HG03108 (cell line): ENCODE measurements at regions not wholly inside any gene's neighbourhood (a gene's known extent, or its start where the extent isn't known, plus 50 kb on each side); places are given as distances from the start of the nearest gene placed in this dataset.

Source experiments
- ATAC-seq: cut with Tn5 transposase; IDR thresholded peaks from one replicate; pipeline ENCODE4 v1.9.1; 2021; ENCODE audit warnings: moderate library complexity; ENCODE audit not compliant: unreplicated experiment

- ATAC-seq = no peak
Measured at GRCh38 chr4:13260513-13260912, 223.6 kb downstream of the RAB28 start.

- no peak for ATAC-seq
Measured at GRCh38 chr4:13250263-13250662, 233.9 kb downstream of the RAB28 start.

GRCh38 chr4:13248621-13249298 is 235.4 kb downstream of the RAB28 start:
- ATAC-seq = no peak

- no peak for ATAC-seq
Measured at GRCh38 chr4:13246107-13246506, 238.0 kb downstream of the RAB28 start.

- no peak for ATAC-seq
Measured at GRCh38 chr4:13244444-13244843, 239.7 kb downstream of the RAB28 start.

GRCh38 chr4:13243152-13243551 is 241.0 kb downstream of the RAB28 start:
- no peak for ATAC-seq

GRCh38 chr4:13240066-13240465 is 244.1 kb downstream of the RAB28 start:
- ATAC-seq = no peak

GRCh38 chr4:13238936-13239335 is 245.2 kb downstream of the RAB28 start:
- ATAC-seq = no peak

GRCh38 chr4:13236485-13236884 is 247.7 kb downstream of the RAB28 start:
- no peak for ATAC-seq

- no peak for ATAC-seq
Measured at GRCh38 chr4:13233755-13234154, 250.4 kb downstream of the RAB28 start.

GRCh38 chr4:13219971-13220370 is 264.2 kb downstream of the RAB28 start:
- ATAC-seq = no peak

- ATAC-seq = no peak
Measured at GRCh38 chr4:13218326-13218958, 265.7 kb downstream of the RAB28 start.

- no peak for ATAC-seq
Measured at GRCh38 chr4:13215560-13215959, 268.6 kb downstream of the RAB28 start.

GRCh38 chr4:13212936-13213335 is 271.2 kb downstream of the RAB28 start:
- no peak for ATAC-seq

GRCh38 chr4:13209600-13209999 is 274.5 kb downstream of the RAB28 start:
- ATAC-seq = no peak

GRCh38 chr4:13208558-13209193 is 275.5 kb downstream of the RAB28 start:
- no peak for ATAC-seq

- no peak for ATAC-seq
Measured at GRCh38 chr4:13207226-13207625, 276.9 kb downstream of the RAB28 start.

- no peak for ATAC-seq
Measured at GRCh38 chr4:13203101-13203500, 281.0 kb downstream of the RAB28 start.

GRCh38 chr4:13202701-13203100 is 281.4 kb downstream of the RAB28 start:
- ATAC-seq = no peak

GRCh38 chr4:13201241-13201640 is 282.9 kb downstream of the RAB28 start:
- ATAC-seq = no peak

- no peak for ATAC-seq
Measured at GRCh38 chr4:13196721-13197120, 287.4 kb downstream of the RAB28 start.

- ATAC-seq = no peak
Measured at GRCh38 chr4:13193662-13194061, 290.5 kb downstream of the RAB28 start.
